K562 (cell line): ENCODE measurements at regions not wholly inside any gene's neighbourhood (a gene's known extent, or its start where the extent isn't known, plus 50 kb on each side); places are given as distances from the start of the nearest gene placed in this dataset.

Experiments used
- ATAC-seq: fragments of 200-7000 bp; cut with Tn5 transposase; 3 replicates; pipeline ENCODE4 v1.9.1; 2020; ENCODE audit warnings: moderate library complexity
- BruUV-seq: library from RNA; stranded (reverse); fragments of 400-500 nt; replicated peaks from 2 replicates; lab custom pipeline; 2021; lab: Mats Ljungman, UMichigan
- CTCF ChIA-PET: fragments of 300-600 bp; formaldehyde crosslinking; extraction: SDS; loops from one replicate; lab custom pipeline; 2021; ENCODE audit warnings: low intra/inter-chr PET ratio; lab: Yijun Ruan, JAX
- POLR2A ChIA-PET: fragments of 300-600, 350-650 bp; sonication (Branson Sonifier 250); formaldehyde crosslinking; extraction: SDS; loops from one replicate; lab custom pipeline; 2021; ENCODE audit warnings: antibody characterized with exemption, inconsistent platforms; lab: Yijun Ruan, JAX
- DNase-seq, 4 experiments: peaks; one replicate each; pipeline versions ENCODE4 v3.0.0 to v3.0.0-alpha.2; 2011 to 2018; ENCODE audit warnings: low spot score in 3 of 4, mixed read lengths in 3 of 4; ENCODE audit errors: extremely low read depth in 1 of 4
- FAIRE-seq: peaks from 2 replicates; lab custom pipeline; 2011; peaks lifted over from hg19 to GRCh38; lab: Jason Lieb, UNC
- H2AFZ ChIP-seq: 2 replicates; pipeline ENCODE4 v1.6.0; 2011; ENCODE audit warnings: low read depth, low read length, control low read depth, inconsistent platforms
- H3K27ac ChIP-seq: fragments of 200-600 bp; 3 replicates; pipeline ENCODE4 v1.8.0; 2011; ENCODE audit warnings: low read depth, mild to moderate bottlenecking, control low read depth, inconsistent platforms, low read length, moderate library complexity, mixed read lengths; ENCODE audit errors: extremely low read depth
- H3K27me3 ChIP-seq, 2 experiments: fragments of 300-600 bp in 1 of 2; 2 replicates in 1 of 2; 3 replicates in 1 of 2; pipeline versions ENCODE4 v1.6.0 to v1.8.0; 2011; ENCODE audit warnings: inconsistent platforms in 2 of 2, low read length in 2 of 2, mild to moderate bottlenecking in 1 of 2, mixed read lengths in 1 of 2, moderate library complexity in 1 of 2; ENCODE audit not compliant: control insufficient read depth in 2 of 2, insufficient read depth in 2 of 2
- H3K36me3 ChIP-seq: fragments of 300-600 bp; 3 replicates; pipeline ENCODE4 v1.8.0; 2011; ENCODE audit warnings: mild to moderate bottlenecking, low read length, inconsistent platforms; ENCODE audit not compliant: control insufficient read depth, insufficient read depth
- H3K4me1 ChIP-seq, 2 experiments: fragments of 200-600 bp in 1 of 2; replicated peaks in 1 of 2; 2 replicates in 1 of 2; 3 replicates in 1 of 2; pipeline versions ENCODE4 v1.5.1 to v1.8.0; 2011; ENCODE audit warnings: inconsistent platforms in 2 of 2, low read length in 2 of 2, mild to moderate bottlenecking in 1 of 2, mixed read lengths in 1 of 2, moderate library complexity in 1 of 2; ENCODE audit not compliant: control insufficient read depth in 2 of 2, insufficient read depth in 2 of 2
- H3K4me2 ChIP-seq: 2 replicates; pipeline ENCODE4 v1.6.1; 2011; ENCODE audit warnings: low read length, control low read depth, inconsistent platforms, mixed read lengths; ENCODE audit not compliant: insufficient read depth
- H3K4me3 ChIP-seq: fragments of 200-600 bp; sonication (generic), shearing (Covaris generic); 2 replicates; pipeline ENCODE4 v1.5.1; 2016; ENCODE audit warnings: control low read depth, inconsistent platforms
- H3K79me2 ChIP-seq: fragments of 200-600 bp; 3 replicates; pipeline ENCODE4 v1.8.0; 2011; ENCODE audit warnings: low read length, inconsistent platforms; ENCODE audit not compliant: control insufficient read depth, insufficient read depth
- H3K9ac ChIP-seq, 2 experiments: 2 replicates each; pipeline versions ENCODE4 v1.6.0 to v1.6.1; 2011; ENCODE audit warnings: low read depth in 2 of 2, low read length in 2 of 2, control low read depth in 1 of 2, inconsistent platforms in 1 of 2, mild to moderate bottlenecking in 1 of 2, mixed read lengths in 1 of 2; ENCODE audit not compliant: insufficient read depth in 1 of 2
- H3K9me1 ChIP-seq: one replicate; pipeline ENCODE4 v1.6.0; 2011; ENCODE audit warnings: inconsistent platforms, mild to moderate bottlenecking, low read length, moderate library complexity; ENCODE audit not compliant: control insufficient read depth, insufficient read depth
- H3K9me3 ChIP-seq: replicated peaks from 2 replicates; pipeline ENCODE4 v1.5.1; 2011; ENCODE audit warnings: low read depth, low read length, inconsistent platforms; ENCODE audit not compliant: control insufficient read depth, insufficient read depth
- H4K20me1 ChIP-seq: replicated peaks from 2 replicates; pipeline ENCODE4 v1.6.1; 2011; ENCODE audit warnings: low read length, inconsistent platforms, mixed read lengths; ENCODE audit not compliant: control insufficient read depth, insufficient read depth
- CXXC5 ChIP-seq: fragments of 250-450 bp; sonication (Bioruptor Pico); IDR thresholded peaks from 2 replicates; pipeline ENCODE4 v1.8.0; 2022; ENCODE audit warnings: inconsistent platforms, mild to moderate bottlenecking, moderate library complexity
- ILK ChIP-seq: fragments of 450-650 bp; IDR thresholded peaks from 2 replicates; pipeline ENCODE4 v1.6.1; 2016; ENCODE audit warnings: missing genetic modification characterization, low read depth, mild to moderate bottlenecking, missing compliant biosample characterization, moderate library complexity, borderline replicate concordance
- MLX ChIP-seq, 2 experiments: fragments of 450-650 bp in 1 of 2; sonication (generic) in 1 of 2; formaldehyde crosslinking; conservative IDR thresholded peaks; 2 replicates each; pipeline versions ENCODE4 v1.4.0 to v1.8.1; 2020 to 2022; ENCODE audit warnings: mild to moderate bottlenecking in 1 of 2, missing genetic modification reagents in 1 of 2
- NR3C1 ChIP-seq: sonication (generic); formaldehyde crosslinking; IDR thresholded peaks from 2 replicates; pipeline ENCODE4 v1.8.1; 2022; ENCODE audit warnings: missing genetic modification reagents
- TEAD4 ChIP-seq, 2 experiments: sonication (generic) in 1 of 2; formaldehyde crosslinking in 1 of 2; IDR thresholded peaks; 2 replicates each; pipeline versions ENCODE4 v1.6.1 to v1.8.0; 2012 to 2022; ENCODE audit warnings: borderline replicate concordance in 1 of 2, inconsistent platforms in 1 of 2, low read length in 1 of 2, mild to moderate bottlenecking in 1 of 2, missing genetic modification reagents in 1 of 2
- ZNF184 ChIP-seq: sonication (generic); formaldehyde crosslinking; IDR thresholded peaks from 2 replicates; pipeline ENCODE4 v1.5.0; 2020; ENCODE audit warnings: missing genetic modification reagents
- ZNF311 ChIP-seq: fragments of 250-450 bp; sonication (Bioruptor Pico); IDR thresholded peaks from 2 replicates; pipeline ENCODE4 v1.4.0; 2020; ENCODE audit warnings: mild to moderate bottlenecking, moderate library complexity
- WGBS: fragments of 100-300 bp; shearing (Covaris generic); methylation state at CpG from one replicate; pipeline ENCODE4 v1.1.6; 2016; ENCODE audit warnings: low coverage, mixed read lengths; ENCODE audit not compliant: insufficient coverage; ENCODE audit errors: missing lambda C conversion rate; 5-methylcytosine and 5-hydroxymethylcytosine counted together
- in situ Hi-C: fragments of 300-500 bp; cut with MboI; formaldehyde crosslinking; loops from 4 replicates; pipeline ENCODE4 v1.15.0; 2018; ENCODE audit warnings: inconsistent platforms, mixed read lengths
- intact Hi-C: fragments of 100-400 bp; cut with micrococcal nuclease; formaldehyde crosslinking; loops from 2 replicates; pipeline ENCODE4 v1.14.2; 2022
- TF ChIP-seq, protein P1 (sequence below): sonication (generic); formaldehyde crosslinking; IDR thresholded peaks from 2 replicates; pipeline ENCODE4 v1.8.0; 2022; ENCODE audit warnings: mild to moderate bottlenecking, missing genetic modification reagents
- TF ChIP-seq, protein P2 (sequence below): sonication (generic); formaldehyde crosslinking; IDR thresholded peaks from 2 replicates; pipeline ENCODE4 v1.8.1; 2023; ENCODE audit warnings: mild to moderate bottlenecking, missing genetic modification reagents

- H4K20me1 ChIP-seq, result no peaks in the 10 kb centered on the region
- intact Hi-C loops, result no loop called here
- TF ChIP-seq CXXC5 (CRISPR knock-in tag) (no peak), ZNF311 (CRISPR knock-in tag) (no peak), MLX (CRISPR knock-in tag; conservative IDR thresholded peaks at IDR 0.05) (no peak), ILK (tag) (no peak), ZNF184 (CRISPR knock-in tag) (no peak), TEAD4 (IDR thresholded peaks at IDR 0.05; ENCODE audit: low read length) (no peak), TEAD4 (CRISPR knock-in tag; IDR thresholded peaks at IDR 0.05; ENCODE audit: borderline replicate concordance) (no peak), NR3C1 (CRISPR knock-in tag) (no peak)
- TF ChIP-seq, protein P1, sequence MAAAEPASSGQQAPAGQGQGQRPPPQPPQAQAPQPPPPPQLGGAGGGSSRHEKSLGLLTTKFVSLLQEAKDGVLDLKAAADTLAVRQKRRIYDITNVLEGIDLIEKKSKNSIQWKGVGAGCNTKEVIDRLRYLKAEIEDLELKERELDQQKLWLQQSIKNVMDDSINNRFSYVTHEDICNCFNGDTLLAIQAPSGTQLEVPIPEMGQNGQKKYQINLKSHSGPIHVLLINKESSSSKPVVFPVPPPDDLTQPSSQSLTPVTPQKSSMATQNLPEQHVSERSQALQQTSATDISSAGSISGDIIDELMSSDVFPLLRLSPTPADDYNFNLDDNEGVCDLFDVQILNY (CRISPR knock-in tag), result no peak
- TF ChIP-seq, protein P2, sequence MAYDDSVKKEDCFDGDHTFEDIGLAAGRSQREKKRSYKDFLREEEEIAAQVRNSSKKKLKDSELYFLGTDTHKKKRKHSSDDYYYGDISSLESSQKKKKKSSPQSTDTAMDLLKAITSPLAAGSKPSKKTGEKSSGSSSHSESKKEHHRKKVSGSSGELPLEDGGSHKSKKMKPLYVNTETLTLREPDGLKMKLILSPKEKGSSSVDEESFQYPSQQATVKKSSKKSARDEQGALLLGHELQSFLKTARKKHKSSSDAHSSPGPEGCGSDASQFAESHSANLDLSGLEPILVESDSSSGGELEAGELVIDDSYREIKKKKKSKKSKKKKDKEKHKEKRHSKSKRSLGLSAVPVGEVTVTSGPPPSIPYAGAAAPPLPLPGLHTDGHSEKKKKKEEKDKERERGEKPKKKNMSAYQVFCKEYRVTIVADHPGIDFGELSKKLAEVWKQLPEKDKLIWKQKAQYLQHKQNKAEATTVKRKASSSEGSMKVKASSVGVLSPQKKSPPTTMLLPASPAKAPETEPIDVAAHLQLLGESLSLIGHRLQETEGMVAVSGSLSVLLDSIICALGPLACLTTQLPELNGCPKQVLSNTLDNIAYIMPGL (CRISPR knock-in tag), result no peak
These were observed 67.8 kb upstream of the PHACTR2 start for GRCh38 chr6:143609972-143610371.

More at GRCh38 chr6:143609972-143610371, 67.8 kb upstream of the PHACTR2 start:
- no peak overlapping the region for H3K27ac ChIP-seq
- no TSS peak for BruUV-seq
- CTCF ChIA-PET, result no interaction called here
- in situ Hi-C loops, result no loop called here
- no peaks in the 10 kb centered on the region for H3K79me2 ChIP-seq
- POLR2A ChIA-PET, result no interaction called here
- peaks cover 5 to 7% of the 10 kb centered on the region in 2 experiments; a peak in 4 of 5 replicates for H3K27me3 ChIP-seq
- no peaks in the 10 kb centered on the region for H3K36me3 ChIP-seq
- no peak overlapping the region for H3K9ac ChIP-seq
- WGBS, result 8% methylated on average over 1 of the region's 1 CpG
- no peak overlapping the region for H3K4me2 ChIP-seq
- no peaks in the 10 kb centered on the region for H3K9me1 ChIP-seq
- H2AFZ ChIP-seq, result no peak overlapping the region
- H3K4me3 ChIP-seq, result no peak overlapping the region
- no peaks in the 10 kb centered on the region for H3K4me1 ChIP-seq
- no peaks in the 10 kb centered on the region for H3K9me3 ChIP-seq
- DNase-seq (no peak), ATAC-seq (no peak), FAIRE-seq (no peak)
